GM18861 (cell line): ENCODE measurements at regions not wholly inside any gene's neighbourhood (a gene's known extent, or its start where the extent isn't known, plus 50 kb on each side); places are given as distances from the start of the nearest gene placed in this dataset.

Experiments
- ATAC-seq: cut with Tn5 transposase; IDR thresholded peaks from one replicate; pipeline ENCODE4 v1.9.1; 2021; ENCODE audit not compliant: unreplicated experiment

- ATAC-seq = no peak
These were observed 573.9 kb upstream of the KIRREL3 start for GRCh38 chr11:127574478-127574877.

- no peak for ATAC-seq
These were observed 568.3 kb upstream of the KIRREL3 start for GRCh38 chr11:127568891-127569290.

GRCh38 chr11:127567237-127567932 is 566.8 kb upstream of the KIRREL3 start:
- ATAC-seq = no peak

- ATAC-seq = no peak
These were observed 564.2 kb upstream of the KIRREL3 start for GRCh38 chr11:127564810-127565209.

- no peak for ATAC-seq
These were observed 559.4 kb upstream of the KIRREL3 start for GRCh38 chr11:127559978-127560377.

- ATAC-seq = no peak
These were observed 551.9 kb upstream of the KIRREL3 start for GRCh38 chr11:127552446-127552845.

GRCh38 chr11:127531167-127531566 is 530.6 kb upstream of the KIRREL3 start:
- no peak for ATAC-seq

GRCh38 chr11:127528297-127528696 is 527.7 kb upstream of the KIRREL3 start:
- no peak for ATAC-seq

GRCh38 chr11:127524618-127525017 is 524.0 kb upstream of the KIRREL3 start:
- ATAC-seq = no peak

GRCh38 chr11:127521413-127521812 is 520.8 kb upstream of the KIRREL3 start:
- ATAC-seq = no peak

GRCh38 chr11:127507851-127508250 is 507.3 kb upstream of the KIRREL3 start:
- no peak for ATAC-seq

- ATAC-seq = no peak
These were observed 506.1 kb upstream of the KIRREL3 start for GRCh38 chr11:127506647-127507046.

- ATAC-seq = no peak
These were observed 505.6 kb upstream of the KIRREL3 start for GRCh38 chr11:127506126-127506525.

- ATAC-seq = no peak
These were observed 495.6 kb upstream of the KIRREL3 start for GRCh38 chr11:127496165-127496564.

- ATAC-seq = no peak
These were observed 492.9 kb upstream of the KIRREL3 start for GRCh38 chr11:127493330-127494022.

- no peak for ATAC-seq
These were observed 491.5 kb upstream of the KIRREL3 start for GRCh38 chr11:127492029-127492428.

GRCh38 chr11:127491589-127491988 is 491.0 kb upstream of the KIRREL3 start:
- ATAC-seq = no peak

GRCh38 chr11:127490896-127491295 is 490.3 kb upstream of the KIRREL3 start:
- no peak for ATAC-seq

- ATAC-seq = no peak
These were observed 485.0 kb upstream of the KIRREL3 start for GRCh38 chr11:127485541-127485940.

GRCh38 chr11:127481391-127481790 is 480.8 kb upstream of the KIRREL3 start:
- ATAC-seq = no peak

- no peak for ATAC-seq
These were observed 478.3 kb upstream of the KIRREL3 start for GRCh38 chr11:127478826-127479225.

GRCh38 chr11:127474766-127475165 is 474.2 kb upstream of the KIRREL3 start:
- no peak for ATAC-seq

- no peak for ATAC-seq
These were observed 471.9 kb upstream of the KIRREL3 start for GRCh38 chr11:127472505-127472904.
